GM19035 (cell line): ENCODE measurements at regions not wholly inside any gene's neighbourhood (a gene's known extent, or its start where the extent isn't known, plus 50 kb on each side); places are given as distances from the start of the nearest gene placed in this dataset.

Source experiments
- ATAC-seq: cut with Tn5 transposase; IDR thresholded peaks from one replicate; pipeline ENCODE4 v1.9.1; 2021; ENCODE audit not compliant: unreplicated experiment

GRCh38 chr6:121020656-121021055 lies 313.6 kb downstream of the TBC1D32 start:
- no peak for ATAC-seq

GRCh38 chr6:121008553-121008952 lies 325.7 kb downstream of the TBC1D32 start:
- no peak for ATAC-seq

- ATAC-seq, result no peak
These were observed 328.3 kb downstream of the TBC1D32 start for GRCh38 chr6:121006024-121006423.

- ATAC-seq, result no peak
These were observed 333.9 kb downstream of the TBC1D32 start for GRCh38 chr6:121000381-121000780.

DNA sequence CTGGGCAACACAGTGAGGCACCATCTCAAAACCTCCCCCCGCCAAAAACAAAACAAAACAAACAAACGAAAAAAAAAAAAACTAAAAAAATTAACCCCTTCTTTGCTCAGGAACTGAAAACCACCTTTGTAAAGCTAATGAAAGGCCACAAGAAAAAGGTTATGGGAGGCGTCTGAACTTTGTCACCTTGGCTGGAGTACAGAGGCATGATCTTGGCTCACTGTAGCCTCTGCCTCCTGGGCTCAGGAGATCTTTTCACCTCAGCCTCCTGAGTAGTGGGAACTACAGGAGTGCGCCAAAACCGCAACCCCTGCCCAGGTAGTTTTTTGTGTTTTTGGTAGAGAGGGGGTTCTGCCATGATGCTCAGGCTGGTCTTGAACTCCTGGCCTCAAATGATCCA lies 337.9 kb downstream of the TBC1D32 start:
- ATAC-seq, result no peak

GRCh38 chr6:120994573-120994967 lies 339.7 kb downstream of the TBC1D32 start:
- no peak for ATAC-seq

GRCh38 chr6:120993929-120994572 lies 340.2 kb downstream of the TBC1D32 start:
- ATAC-seq, result no peak

GRCh38 chr6:120992257-120992656 lies 342.0 kb downstream of the TBC1D32 start:
- ATAC-seq, result no peak

- ATAC-seq, result no peak
These were observed 343.4 kb downstream of the TBC1D32 start for GRCh38 chr6:120990866-120991265.

DNA sequence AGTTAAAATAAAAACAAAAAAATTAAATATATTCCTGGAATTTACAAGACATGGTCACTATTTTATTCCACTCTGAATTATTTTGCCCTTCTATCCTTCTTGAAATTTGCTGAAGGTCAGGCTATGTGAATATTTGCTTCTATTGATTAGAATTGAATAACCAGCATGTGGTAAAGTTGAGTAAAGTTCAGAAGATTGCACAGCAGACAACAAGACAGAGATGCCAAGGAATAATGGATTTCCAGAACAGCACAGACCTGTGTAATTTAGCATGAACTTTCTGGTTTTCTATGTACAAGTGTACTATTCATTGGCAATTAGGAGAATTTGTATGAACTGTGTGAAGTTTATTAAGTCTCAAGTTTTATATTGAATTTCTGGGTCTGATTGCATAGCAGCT lies 352.4 kb downstream of the TBC1D32 start:
- no peak for ATAC-seq

DNA sequence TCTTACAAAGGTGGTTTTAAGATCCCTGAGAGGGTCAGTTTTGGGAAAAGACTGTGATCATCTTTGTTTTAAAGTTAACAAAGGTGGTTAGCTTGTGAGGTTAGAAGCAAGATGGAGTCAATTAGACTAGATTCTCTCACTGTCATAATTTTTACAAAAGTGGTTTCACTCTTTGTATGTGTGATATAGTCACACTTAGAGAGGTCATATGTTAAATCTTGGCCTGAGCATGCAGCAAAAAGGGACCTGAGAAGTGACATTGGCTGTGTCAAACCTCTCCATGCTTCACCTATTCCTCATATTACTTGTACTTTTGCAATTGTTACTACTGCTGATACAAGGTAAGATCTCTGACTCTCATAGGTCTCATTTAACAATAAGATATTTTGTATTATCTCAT lies 368.0 kb downstream of the TBC1D32 start:
- no peak for ATAC-seq

GRCh38 chr6:120965814-120966213 lies 368.5 kb downstream of the TBC1D32 start:
- ATAC-seq, result no peak

DNA sequence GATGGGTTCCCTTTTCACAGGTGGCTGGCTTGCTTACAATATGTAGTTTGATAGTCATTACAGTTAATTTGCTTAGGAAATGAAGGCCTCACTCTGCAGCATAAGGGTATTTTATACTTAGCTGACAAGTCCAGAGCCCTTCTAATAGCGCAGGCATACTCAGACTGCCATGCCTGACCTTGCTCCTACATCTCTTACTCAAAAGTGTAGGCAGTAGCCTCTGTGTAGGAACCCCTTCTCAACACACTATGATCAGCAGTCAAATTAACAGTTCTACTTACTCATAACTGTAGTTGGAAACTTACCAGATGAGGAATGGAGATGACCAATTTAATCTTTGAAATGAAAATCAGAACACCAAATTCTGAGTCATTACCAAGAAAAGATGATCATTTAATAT lies 373.5 kb downstream of the TBC1D32 start:
- ATAC-seq, result no peak

- ATAC-seq, result no peak
These were observed 380.2 kb downstream of the TBC1D32 start for GRCh38 chr6:120954111-120954510.

DNA sequence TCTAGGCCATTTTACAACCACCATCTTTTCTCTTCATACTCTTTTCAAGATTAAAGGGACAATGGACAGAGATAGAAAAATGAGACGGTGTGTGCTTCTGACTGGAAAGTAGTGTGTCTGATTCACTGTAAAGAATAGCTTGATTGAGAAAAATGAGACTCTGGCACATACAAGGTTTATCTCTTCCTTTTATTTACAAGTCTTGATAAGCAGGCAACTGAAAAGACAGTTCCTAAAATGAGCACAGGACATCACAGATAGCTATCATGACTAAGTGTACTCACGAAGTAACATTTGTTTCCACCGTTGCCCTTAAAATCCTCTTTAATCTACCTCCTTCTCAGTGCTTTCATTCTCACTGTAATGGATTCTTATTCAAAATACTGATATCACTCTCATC lies 383.0 kb downstream of the TBC1D32 start:
- ATAC-seq, result no peak

- ATAC-seq, result no peak
These were observed 387.2 kb downstream of the TBC1D32 start for GRCh38 chr6:120947111-120947510.

GRCh38 chr6:120945905-120946594 lies 388.2 kb downstream of the TBC1D32 start:
- no peak for ATAC-seq

- ATAC-seq, result peak; percentile 97
These were observed 395.3 kb downstream of the TBC1D32 start for GRCh38 chr6:120938876-120939472.

DNA sequence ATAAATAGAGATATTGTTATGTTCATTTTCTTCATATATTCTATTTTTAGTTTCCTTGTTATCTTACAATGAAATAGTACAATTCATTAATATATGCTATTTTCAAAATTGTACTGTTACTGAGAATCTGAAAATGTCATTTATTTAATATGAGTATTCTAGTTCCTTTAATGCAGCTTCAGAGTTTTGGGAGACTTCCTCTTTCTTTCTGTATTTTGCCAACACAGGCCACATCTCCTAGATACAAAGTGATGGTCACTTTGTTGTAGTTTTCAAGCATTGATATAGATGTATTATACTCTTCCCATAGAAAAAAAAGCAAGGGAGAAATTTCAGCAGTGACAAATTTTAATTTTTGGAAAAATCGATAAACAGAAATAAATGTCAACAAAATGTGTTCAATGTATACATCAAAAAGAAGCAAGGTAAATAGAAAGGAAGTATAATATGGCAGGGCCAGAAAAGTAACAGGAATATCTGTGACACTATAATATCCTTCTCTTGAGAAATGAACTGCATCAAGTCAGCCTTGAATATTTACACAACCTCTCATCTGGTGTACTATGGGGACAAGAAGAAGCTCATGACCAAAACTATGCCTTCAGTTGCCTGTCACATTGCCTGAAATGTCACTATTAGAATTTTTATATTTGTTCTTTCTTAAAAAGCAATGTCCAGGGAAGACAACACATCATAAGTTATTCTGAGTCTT lies 396.0 kb downstream of the TBC1D32 start:
- ATAC-seq, result peak; percentile 36

GRCh38 chr6:120935908-120936307 lies 398.4 kb downstream of the TBC1D32 start:
- no peak for ATAC-seq

GRCh38 chr6:120935016-120935415 lies 399.3 kb downstream of the TBC1D32 start:
- ATAC-seq, result no peak
